Aorta (tissue), 5 donors: ENCODE measurements at regions not wholly inside any gene's neighbourhood (a gene's known extent, or its start where the extent isn't known, plus 50 kb on each side); places are given as distances from the start of the nearest gene placed in this dataset.

Experiments used
- ATAC-seq: fragments of 200-7000 bp; cut with Tn5 transposase; one replicate; pipeline ENCODE4 v1.9.1; 2022; ENCODE audit warnings: moderate library complexity; ENCODE audit not compliant: low FRiP score
- DNase-seq, 2 donors: peaks; one replicate each; pipeline ENCODE4 v3.0.0-alpha.2; 2020
- H3K27ac ChIP-seq, 2 donors: one replicate each; pipeline ENCODE4 v1.5.1; 2013; ENCODE audit warnings: low read length in 2 of 2, mild to moderate bottlenecking in 2 of 2, moderate library complexity in 2 of 2, control low read depth in 1 of 2, inconsistent platforms in 1 of 2, low read depth in 1 of 2
- H3K27me3 ChIP-seq, 2 donors: one replicate each; pipeline ENCODE4 v1.6.1; 2013; ENCODE audit warnings: control low read depth in 1 of 2, low read length in 1 of 2, mild to moderate bottlenecking in 1 of 2, moderate library complexity in 1 of 2; ENCODE audit not compliant: insufficient read depth in 2 of 2, control insufficient read depth in 1 of 2
- H3K36me3 ChIP-seq, 2 donors: one replicate each; pipeline ENCODE4 v1.6.1; 2013; ENCODE audit warnings: control low read depth in 1 of 2, low read length in 1 of 2, mild to moderate bottlenecking in 1 of 2; ENCODE audit not compliant: insufficient read depth in 2 of 2, control insufficient read depth in 1 of 2
- H3K4me1 ChIP-seq, 2 donors: one replicate each; pipeline ENCODE4 v1.6.1; 2013; ENCODE audit warnings: low read length in 2 of 2, control low read depth in 1 of 2, mild to moderate bottlenecking in 1 of 2, moderate library complexity in 1 of 2; ENCODE audit not compliant: insufficient read depth in 2 of 2, control insufficient read depth in 1 of 2
- H3K4me3 ChIP-seq, 2 donors: one replicate each; pipeline ENCODE4 v1.5.1; 2013; ENCODE audit warnings: low read length in 2 of 2, control low read depth in 1 of 2, mild to moderate bottlenecking in 1 of 2
- H3K9me3 ChIP-seq: one replicate; pipeline ENCODE4 v1.6.1; 2013; ENCODE audit warnings: mild to moderate bottlenecking, low read length; ENCODE audit not compliant: control insufficient read depth
- WGBS, 2 donors: extraction: QIAGEN DNeasy Blood & Tissue Kit; methylation state at CpG; one replicate each; pipeline ENCODE4 v1.1.7; 2013; 5-methylcytosine and 5-hydroxymethylcytosine counted together
- intact Hi-C, 2 donors: fragments of 100-400 bp; cut with DNase I; formaldehyde crosslinking; loops; one replicate each; pipeline versions ENCODE4 v1.14.2 to v1.15.0; 2022
- donor health status: healthy with polysubstance abuse.
- donor health status: Bipolar disorder and iron deficiency.
- donor health status: DM: no; HTN: no; CAD: no.
- donor health status: DM: no; HTN: no; CAD: no.
- donor health status: DM: yes; HTN: yes; CAD: no.

- intact Hi-C loops = no loop called here
- WGBS, 2 donors = 87 to 90% methylated on average over 12 of the region's 12 CpGs
Measured at GRCh38 chr11:45043755-45044475, 93.2 kb upstream of the TP53I11 start.

GRCh38 chr11:45045683-45046471, 95.2 kb upstream of the TP53I11 start:
- H3K4me1 ChIP-seq = peaks cover 0 to 2% of the 10 kb centered on the region in 2 donors
- no peak for ATAC-seq

More at GRCh38 chr11:45043755-45044475, 93.2 kb upstream of the TP53I11 start:
- DNase-seq (no peak), ATAC-seq (no peak)
- no peak overlapping the region for H3K27ac ChIP-seq
- no peaks in the 10 kb centered on the region for H3K27me3 ChIP-seq
- H3K36me3 ChIP-seq = no peaks in the 10 kb centered on the region
- H3K4me1 ChIP-seq = peaks cover 0 to 2% of the 10 kb centered on the region in 2 donors
- no peak overlapping the region for H3K4me3 ChIP-seq
- peaks cover 3% of the 10 kb centered on the region for H3K9me3 ChIP-seq

GRCh38 chr11:45048313-45048841, 97.7 kb upstream of the TP53I11 start:
- WGBS, 2 donors = 89 to 91% methylated on average over 5 to 7 of the region's 7 CpGs
- H3K4me3 ChIP-seq = no peak overlapping the region
- H3K9me3 ChIP-seq = no peaks in the 10 kb centered on the region
- H3K27me3 ChIP-seq = no peaks in the 10 kb centered on the region
- DNase-seq = no peak
- intact Hi-C loops = no loop called here
- peak; percentile 15 for ATAC-seq
- no peaks in the 10 kb centered on the region for H3K4me1 ChIP-seq
- H3K36me3 ChIP-seq = no peaks in the 10 kb centered on the region
- no peak overlapping the region for H3K27ac ChIP-seq

More at GRCh38 chr11:45045683-45046471, 95.2 kb upstream of the TP53I11 start:
- WGBS, 2 donors = 75 to 80% methylated on average over 19 of the region's 19 CpGs
- DNase-seq = peak; percentile 75 to 85
- H3K4me3 ChIP-seq = no peak overlapping the region
- H3K27ac ChIP-seq = no peak overlapping the region
- no peaks in the 10 kb centered on the region for H3K27me3 ChIP-seq
- intact Hi-C loops = no loop called here
- no peaks in the 10 kb centered on the region for H3K9me3 ChIP-seq
- no peaks in the 10 kb centered on the region for H3K36me3 ChIP-seq

GRCh38 chr11:45048870-45049691, 97.4 kb upstream of the PRDM11 start:
- 42 to 46% methylated on average over 22 of the region's 22 CpGs for WGBS, 2 donors
- no peaks in the 10 kb centered on the region for H3K4me1 ChIP-seq
- H3K4me3 ChIP-seq = no peak overlapping the region
- peak; percentile 13 for ATAC-seq
- no peak for DNase-seq
- no peak overlapping the region for H3K27ac ChIP-seq
- H3K9me3 ChIP-seq = no peaks in the 10 kb centered on the region
- intact Hi-C loops = no loop called here
- H3K27me3 ChIP-seq = no peaks in the 10 kb centered on the region
- H3K36me3 ChIP-seq = no peaks in the 10 kb centered on the region

DNA sequence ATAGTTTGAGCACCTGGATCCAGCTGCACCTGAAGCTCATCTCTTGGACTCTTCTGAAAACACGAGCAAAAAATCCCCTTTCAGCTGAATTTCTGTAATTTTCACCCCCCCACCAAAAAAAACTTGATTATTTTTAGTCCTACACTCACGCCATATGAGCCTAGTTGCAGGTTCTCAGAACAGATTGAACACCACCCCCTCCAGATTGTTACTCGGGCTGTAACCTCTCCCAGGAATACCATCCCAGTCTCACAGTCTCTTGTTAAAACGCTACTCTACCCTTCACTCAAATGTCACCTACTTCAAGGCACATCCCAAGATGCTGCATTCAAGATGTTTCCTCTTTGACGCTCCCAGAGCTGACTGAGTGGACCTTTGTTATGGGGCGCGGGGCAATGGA, 96.3 kb upstream of the PRDM11 start:
- DNase-seq = no peak
- intact Hi-C loops = no loop called here
- WGBS, 2 donors = 90 to 94% methylated on average over 7 of the region's 7 CpGs
- Histone ChIP-seq H3K36me3 (no peaks in the 10 kb centered on the region), H3K27ac (no peak overlapping the region), H3K4me3 (no peak overlapping the region), H3K4me1 (no peaks in the 10 kb centered on the region), H3K9me3 (no peaks in the 10 kb centered on the region), H3K27me3 (no peaks in the 10 kb centered on the region)
- ATAC-seq = no peak

DNA sequence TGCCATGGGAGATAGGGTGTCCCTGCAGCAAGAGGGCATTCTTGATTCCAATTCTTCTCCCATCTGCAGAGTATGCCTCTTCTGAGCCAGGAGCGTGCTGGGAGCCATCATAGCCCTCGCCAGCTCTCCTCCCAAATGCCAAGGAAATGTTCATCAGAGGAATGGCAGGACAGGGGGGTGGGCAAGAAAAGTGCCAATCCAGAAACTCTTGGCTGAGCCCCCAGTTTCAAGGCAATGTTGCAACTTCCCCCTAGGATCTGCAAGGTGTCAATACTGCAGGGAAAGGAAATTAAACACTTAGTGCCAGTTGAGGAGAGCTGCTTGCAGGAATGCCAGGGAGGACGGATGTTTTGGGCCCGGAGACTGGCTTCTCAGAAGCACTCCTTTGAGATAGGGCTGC, 94.8 kb upstream of the PRDM11 start:
- WGBS, 2 donors = 71 to 78% methylated on average over 4 of the region's 4 CpGs
- no peak overlapping the region for H3K4me3 ChIP-seq
- no peaks in the 10 kb centered on the region for H3K27me3 ChIP-seq
- no peaks in the 10 kb centered on the region for H3K36me3 ChIP-seq
- no peak overlapping the region for H3K27ac ChIP-seq
- DNase-seq = no peak
- intact Hi-C loops = no loop called here
- H3K4me1 ChIP-seq = no peaks in the 10 kb centered on the region
- no peak for ATAC-seq
- no peaks in the 10 kb centered on the region for H3K9me3 ChIP-seq

DNA sequence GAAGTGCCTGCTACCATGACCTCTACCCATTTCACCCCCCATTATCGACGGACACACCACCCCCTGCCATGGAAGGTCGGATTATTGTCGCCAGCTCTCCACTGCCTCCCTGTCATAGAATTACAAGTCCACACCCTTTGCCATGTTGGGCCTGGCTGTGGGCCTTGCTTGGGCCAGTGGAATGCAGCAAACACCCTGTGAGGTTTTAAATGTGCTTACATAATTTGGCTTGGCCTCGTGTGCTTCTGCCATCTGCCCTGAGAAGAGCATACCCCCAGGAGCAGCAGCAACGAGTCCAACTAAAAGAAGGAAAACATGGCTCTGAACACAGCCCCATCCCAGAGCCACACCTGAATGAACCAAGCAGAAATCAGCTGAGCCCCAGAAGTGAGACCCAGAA, 94.1 kb upstream of the PRDM11 start:
- intact Hi-C loops = no loop called here
- Histone ChIP-seq H3K36me3 (no peaks in the 10 kb centered on the region), H3K9me3 (no peaks in the 10 kb centered on the region), H3K4me1 (no peaks in the 10 kb centered on the region), H3K4me3 (no peak overlapping the region), H3K27me3 (no peaks in the 10 kb centered on the region), H3K27ac (no peak overlapping the region)
- 63 to 64% methylated on average over 6 of the region's 6 CpGs for WGBS, 2 donors
- no peak for ATAC-seq
- no peak for DNase-seq

GRCh38 chr11:45053736-45054446, 92.5 kb upstream of the PRDM11 start:
- no peak for DNase-seq
- intact Hi-C loops = no loop called here

More at GRCh38 chr11:45053736-45054446, 92.5 kb upstream of the PRDM11 start:
- no peaks in the 10 kb centered on the region for H3K27me3 ChIP-seq
- 75 to 86% methylated on average over 15 of the region's 15 CpGs for WGBS, 2 donors
- H3K4me1 ChIP-seq = no peaks in the 10 kb centered on the region
- no peak for ATAC-seq
- H3K27ac ChIP-seq = no peak overlapping the region
- no peaks in the 10 kb centered on the region for H3K9me3 ChIP-seq
- H3K36me3 ChIP-seq = no peaks in the 10 kb centered on the region
- H3K4me3 ChIP-seq = no peak overlapping the region
